WERI-Rb-1 (cell line): ENCODE measurements at regions not wholly inside any gene's neighbourhood (a gene's known extent, or its start where the extent isn't known, plus 50 kb on each side); places are given as distances from the start of the nearest gene placed in this dataset.

Experiments
- DNase-seq: peaks from one replicate; pipeline ENCODE4 v3.0.0-alpha.2; 2020
- H3K27ac ChIP-seq: fragments of 250-450 bp; sonication (Bioruptor Pico); 2 replicates; pipeline ENCODE4 v1.5.1; 2020; ENCODE audit warnings: mild to moderate bottlenecking, moderate library complexity
- H3K27me3 ChIP-seq: fragments of 250-450 bp; sonication (Bioruptor Pico); 2 replicates; pipeline ENCODE4 v1.5.1; 2021; ENCODE audit warnings: mild to moderate bottlenecking, low read depth, moderate library complexity; ENCODE audit not compliant: insufficient read depth, severe bottlenecking
- H3K36me3 ChIP-seq: fragments of 250-450 bp; sonication (Bioruptor Pico); 2 replicates; pipeline ENCODE4 v1.5.1; 2020; ENCODE audit warnings: mild to moderate bottlenecking, moderate library complexity
- H3K4me3 ChIP-seq: 2 replicates; pipeline ENCODE4 v1.5.1; 2011; ENCODE audit warnings: low read depth, mild to moderate bottlenecking, control low read depth, low read length
- H3K9me3 ChIP-seq: fragments of 250-450 bp; sonication (Bioruptor Pico); 2 replicates; pipeline ENCODE4 v1.5.1; 2021; ENCODE audit warnings: mild to moderate bottlenecking, moderate library complexity; ENCODE audit not compliant: severe bottlenecking
- CTCF ChIP-seq: IDR thresholded peaks from 2 replicates; pipeline ENCODE4 v1.5.1; 2011; ENCODE audit warnings: low read depth, mild to moderate bottlenecking, control low read depth, inconsistent platforms, low read length

- Histone ChIP-seq H3K9me3 (no peaks in the 10 kb centered on the region), H3K27me3 (peaks cover 2% of the 10 kb centered on the region), H3K36me3 (no peaks in the 10 kb centered on the region), H3K27ac (no peak overlapping the region), H3K4me3 (no peak overlapping the region)
- TF ChIP-seq CTCF: no peak
- DNase-seq: peak; percentile 30
These were observed 270.2 kb downstream of the SHOX2 start for GRCh38 chr3:157836022-157836421.

GRCh38 chr3:157832588-157832987 lies 273.6 kb downstream of the SHOX2 start:
- no peak overlapping the region for H3K27ac ChIP-seq
- no peaks in the 10 kb centered on the region for H3K36me3 ChIP-seq
- no peak overlapping the region for H3K4me3 ChIP-seq
- no peak for TF ChIP-seq CTCF
- H3K27me3 ChIP-seq: peaks cover 2% of the 10 kb centered on the region
- no peak for DNase-seq
- no peaks in the 10 kb centered on the region for H3K9me3 ChIP-seq

GRCh38 chr3:157830556-157831236 lies 275.5 kb downstream of the SHOX2 start:
- no peak for TF ChIP-seq CTCF
- DNase-seq: no peak
- Histone ChIP-seq H3K27ac (no peak overlapping the region), H3K9me3 (no peaks in the 10 kb centered on the region), H3K36me3 (no peaks in the 10 kb centered on the region), H3K27me3 (peaks cover 1% of the 10 kb centered on the region), H3K4me3 (no peak overlapping the region)

GRCh38 chr3:157829786-157830185 lies 276.4 kb downstream of the SHOX2 start:
- no peak for DNase-seq
- H3K4me3 ChIP-seq: no peak overlapping the region
- no peaks in the 10 kb centered on the region for H3K27me3 ChIP-seq
- no peak for TF ChIP-seq CTCF
- no peaks in the 10 kb centered on the region for H3K36me3 ChIP-seq
- no peaks in the 10 kb centered on the region for H3K9me3 ChIP-seq
- no peak overlapping the region for H3K27ac ChIP-seq

GRCh38 chr3:157824281-157824680 lies 281.9 kb downstream of the SHOX2 start:
- DNase-seq: no peak
- Histone ChIP-seq H3K4me3 (no peak overlapping the region), H3K27ac (no peak overlapping the region), H3K27me3 (no peaks in the 10 kb centered on the region), H3K9me3 (no peaks in the 10 kb centered on the region), H3K36me3 (no peaks in the 10 kb centered on the region)
- TF ChIP-seq CTCF: no peak

GRCh38 chr3:157823050-157823449 lies 283.2 kb downstream of the SHOX2 start:
- Histone ChIP-seq H3K27ac (no peak overlapping the region), H3K36me3 (no peaks in the 10 kb centered on the region), H3K4me3 (no peak overlapping the region), H3K9me3 (no peaks in the 10 kb centered on the region), H3K27me3 (no peaks in the 10 kb centered on the region)
- DNase-seq: no peak
- TF ChIP-seq CTCF: no peak
